ENCODE measurements at regions not wholly inside any gene's neighbourhood (a gene's known extent, or its start where the extent isn't known, plus 50 kb on each side); places are given as distances from the start of the nearest gene placed in this dataset.

GRCh38 chr1:79859212-79859948, 852.9 kb upstream of the ADGRL4 start:
- no peak for ATAC-seq
- Histone ChIP-seq H3K36me3 (no peaks in the 10 kb centered on the region), H3K4me3 (no peak overlapping the region), H3K9me3 (no peaks in the 10 kb centered on the region), H3K27ac (no peak overlapping the region), H3K4me1 (no peaks in the 10 kb centered on the region), H3K27me3 (no peaks in the 10 kb centered on the region)
- TF ChIP-seq POLR2A (IDR thresholded peaks at IDR 0.05) (no peak), CTCF (IDR thresholded peaks at IDR 0.05 in 4 of 5, conservative IDR thresholded peaks at IDR 0.05 in 1 of 5) (no peak)
- DNase-seq = no peak
- in situ Hi-C loops (cut with MboI; ENCODE audit: low sequenced_read_pairs in 4 of 4) = no loop called here
- intact Hi-C loops (cut with DNase I; ENCODE audit: low total_unique reads) = no loop called here

- ATAC-seq (no peak), DNase-seq (no peak)
- H3K4me3 ChIP-seq = no peak overlapping the region
- no peaks in the 10 kb centered on the region for H3K36me3 ChIP-seq
- H3K27ac ChIP-seq = no peak overlapping the region
- H3K4me1 ChIP-seq = no peaks in the 10 kb centered on the region
- H3K27me3 ChIP-seq = no peaks in the 10 kb centered on the region
- H3K9me3 ChIP-seq = no peaks in the 10 kb centered on the region
- TF ChIP-seq CTCF (IDR thresholded peaks at IDR 0.05 in 4 of 5, conservative IDR thresholded peaks at IDR 0.05 in 1 of 5) (no peak), POLR2A (IDR thresholded peaks at IDR 0.05) (no peak)
- in situ Hi-C loops (cut with MboI; ENCODE audit: low sequenced_read_pairs in 4 of 4) = no loop called here
- intact Hi-C loops (cut with DNase I; ENCODE audit: low total_unique reads) = no loop called here
Measured at GRCh38 chr1:79852004-79852403, 845.5 kb upstream of the ADGRL4 start.

DNA sequence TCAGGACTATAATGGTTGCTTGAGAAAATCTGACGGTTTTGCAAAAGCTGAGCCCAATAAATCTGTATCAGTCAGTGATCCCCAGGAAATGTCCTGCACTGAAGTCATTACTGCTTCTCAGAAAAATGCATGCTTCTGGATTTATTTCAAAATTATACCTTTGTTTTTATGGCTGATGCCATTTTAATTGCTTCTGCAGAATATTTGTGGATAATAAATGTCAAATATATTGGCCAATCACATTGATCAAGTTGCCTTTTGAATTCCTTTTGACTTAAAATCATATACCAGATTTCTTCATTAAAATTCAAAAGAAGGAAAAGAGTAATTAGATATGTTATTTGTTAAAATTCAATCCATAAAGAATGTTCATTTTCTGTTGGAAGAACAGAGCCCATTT, 842.9 kb upstream of the ADGRL4 start:
- intact Hi-C loops (cut with DNase I; ENCODE audit: low total_unique reads) = no loop called here
- ATAC-seq (no peak), DNase-seq (no peak)
- in situ Hi-C loops (cut with MboI; ENCODE audit: low sequenced_read_pairs in 4 of 4) = no loop called here
- H3K4me1 ChIP-seq = no peaks in the 10 kb centered on the region
- H3K36me3 ChIP-seq = no peaks in the 10 kb centered on the region
- H3K27me3 ChIP-seq = no peaks in the 10 kb centered on the region
- H3K9me3 ChIP-seq = no peaks in the 10 kb centered on the region
- no peak overlapping the region for H3K4me3 ChIP-seq
- TF ChIP-seq CTCF (IDR thresholded peaks at IDR 0.05 in 4 of 5, conservative IDR thresholded peaks at IDR 0.05 in 1 of 5) = no peak
- no peak for TF ChIP-seq POLR2A (IDR thresholded peaks at IDR 0.05)
- H3K27ac ChIP-seq = no peak overlapping the region

DNA sequence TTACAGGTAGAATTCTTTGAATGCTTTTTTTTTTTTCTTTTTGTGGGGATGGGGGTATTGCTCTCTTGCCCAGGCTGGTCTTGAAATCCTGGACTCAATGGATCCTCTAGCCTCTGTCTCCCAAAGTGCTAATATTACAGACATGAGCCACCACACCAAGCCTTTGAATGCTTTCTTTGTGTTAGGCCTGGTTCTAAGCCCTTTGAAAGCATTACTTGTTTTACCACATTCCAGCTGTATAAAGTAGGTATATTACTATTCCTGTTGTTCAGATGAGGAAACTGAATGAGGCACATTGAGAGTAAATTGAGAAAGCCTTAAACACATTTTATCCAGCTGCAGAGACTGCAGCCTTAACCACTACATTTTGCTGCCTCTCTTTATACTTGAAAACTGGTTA, 841.8 kb upstream of the ADGRL4 start:
- Histone ChIP-seq H3K36me3 (no peaks in the 10 kb centered on the region), H3K4me1 (no peaks in the 10 kb centered on the region), H3K27me3 (no peaks in the 10 kb centered on the region), H3K4me3 (no peak overlapping the region), H3K9me3 (no peaks in the 10 kb centered on the region), H3K27ac (no peak overlapping the region)
- in situ Hi-C loops (cut with MboI; ENCODE audit: low sequenced_read_pairs in 4 of 4) (no loop called here), intact Hi-C loops (cut with DNase I; ENCODE audit: low total_unique reads) (no loop called here)
- no peak for ATAC-seq
- no peak for TF ChIP-seq CTCF (IDR thresholded peaks at IDR 0.05 in 4 of 5, conservative IDR thresholded peaks at IDR 0.05 in 1 of 5)
- TF ChIP-seq POLR2A (IDR thresholded peaks at IDR 0.05) = no peak
- no peak for DNase-seq

DNA sequence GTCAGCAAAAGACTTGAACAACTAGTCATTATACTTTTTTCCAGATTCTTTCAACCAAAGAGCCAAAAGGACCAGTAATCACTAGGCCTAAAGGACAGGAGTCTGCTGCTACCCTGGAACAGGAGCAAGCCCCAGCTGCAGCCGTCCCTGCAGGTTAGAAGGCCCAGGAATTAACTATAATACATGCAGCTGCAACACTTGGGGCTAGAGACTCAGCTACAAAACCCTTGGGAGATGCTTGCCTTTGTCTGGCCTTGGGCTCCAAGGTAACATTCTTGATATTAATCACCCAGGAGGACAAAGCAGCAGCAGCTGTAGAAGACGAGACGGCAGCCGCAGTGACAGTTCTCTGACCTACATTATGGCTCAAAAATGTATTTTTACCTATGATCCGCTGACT, 841.2 kb upstream of the ADGRL4 start:
- Histone ChIP-seq H3K4me3 (no peak overlapping the region), H3K27ac (no peak overlapping the region), H3K36me3 (no peaks in the 10 kb centered on the region), H3K9me3 (no peaks in the 10 kb centered on the region), H3K27me3 (no peaks in the 10 kb centered on the region), H3K4me1 (no peaks in the 10 kb centered on the region)
- intact Hi-C loops (cut with DNase I; ENCODE audit: low total_unique reads) (no loop called here), in situ Hi-C loops (cut with MboI; ENCODE audit: low sequenced_read_pairs in 4 of 4) (no loop called here)
- TF ChIP-seq POLR2A (IDR thresholded peaks at IDR 0.05) = no peak
- no peak for TF ChIP-seq CTCF (IDR thresholded peaks at IDR 0.05 in 4 of 5, conservative IDR thresholded peaks at IDR 0.05 in 1 of 5)
- ATAC-seq (no peak), DNase-seq (no peak)
